ENCODE measurements at regions not wholly inside any gene's neighbourhood (a gene's known extent, or its start where the extent isn't known, plus 50 kb on each side); places are given as distances from the start of the nearest gene placed in this dataset.

DNA sequence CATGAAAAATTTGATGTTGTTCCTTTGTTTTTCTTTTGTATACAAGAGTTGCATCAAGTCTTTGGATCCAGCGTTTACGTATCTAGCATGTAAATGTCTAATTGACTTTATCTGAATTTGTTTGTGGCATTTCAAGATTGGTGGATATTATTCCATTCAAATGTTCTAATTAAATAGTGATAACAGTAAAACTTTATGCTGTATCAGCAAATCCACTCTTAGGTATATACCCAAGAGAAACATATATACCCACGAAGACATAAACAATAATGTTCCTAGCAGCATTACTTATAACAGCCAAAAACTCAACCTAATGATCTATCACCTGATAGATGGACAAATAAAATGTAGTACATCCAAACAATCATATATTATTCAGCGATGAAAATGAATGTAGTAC is 579.4 kb upstream of the LRATD1 start:
- ChIA-PET CTCF (no interaction called here), POLR2A (no interaction called here)
- Histone ChIP-seq H3K4me3 (ENCODE audit: low read depth, low read length) (no peak overlapping the region), H3K4me1 (ENCODE audit: control insufficient read depth, insufficient read depth, low read length) (no peaks in the 10 kb centered on the region), H3K36me3 (ENCODE audit: control insufficient read depth in 2 of 2, insufficient read depth in 1 of 2, low read length in 2 of 2) (no peaks in the 10 kb centered on the region), H3K27ac (ENCODE audit: extremely low read depth, low read depth, low read length) (no peak overlapping the region), H3K9me3 (ENCODE audit: control insufficient read depth, insufficient read depth, low read depth, low read length) (no peaks in the 10 kb centered on the region)
- TF ChIP-seq TCF7L2 (IDR thresholded peaks at IDR 0.05; ENCODE audit: borderline replicate concordance, low read depth, low read length) (no peak), ZNF513 (tag by site-specific recombination; IDR thresholded peaks at IDR 0.05) (no peak), ZNF830 (tag by site-specific recombination; IDR thresholded peaks at IDR 0.05; ENCODE audit: low read depth) (no peak), ZNF121 (tag by site-specific recombination; IDR thresholded peaks at IDR 0.05) (no peak), ZFHX2 (tag by site-specific recombination; conservative IDR thresholded peaks at IDR 0.05) (no peak), SCRT2 (tag by site-specific recombination; IDR thresholded peaks at IDR 0.05) (no peak), ZNF664 (tag by site-specific recombination; IDR thresholded peaks at IDR 0.05) (no peak), ZNF335 (tag by site-specific recombination; conservative IDR thresholded peaks at IDR 0.05) (no peak), ZNF169 (tag by site-specific recombination; IDR thresholded peaks at IDR 0.05) (no peak), TRIM28 (IDR thresholded peaks at IDR 0.05; ENCODE audit: borderline replicate concordance, low read length) (no peak), PRDM1 (tag by site-specific recombination; IDR thresholded peaks at IDR 0.05) (no peak), ZNF510 (tag by site-specific recombination; IDR thresholded peaks at IDR 0.05; ENCODE audit: insufficient replicate concordance) (no peak), ZFP69B (tag by site-specific recombination; IDR thresholded peaks at IDR 0.05) (no peak), GLI2 (tag by site-specific recombination; IDR thresholded peaks at IDR 0.05; ENCODE audit: borderline replicate concordance, low read depth) (no peak), ZNF404 (tag by site-specific recombination; IDR thresholded peaks at IDR 0.05) (no peak)

- Histone ChIP-seq H3K4me3 (ENCODE audit: low read depth, low read length) (no peak overlapping the region), H3K9me3 (ENCODE audit: control insufficient read depth, insufficient read depth, low read depth, low read length) (no peaks in the 10 kb centered on the region), H3K4me1 (ENCODE audit: control insufficient read depth, insufficient read depth, low read length) (no peaks in the 10 kb centered on the region), H3K36me3 (ENCODE audit: control insufficient read depth in 2 of 2, insufficient read depth in 1 of 2, low read length in 2 of 2) (no peaks in the 10 kb centered on the region), H3K27ac (ENCODE audit: extremely low read depth, low read depth, low read length) (no peak overlapping the region)
- POLR2A ChIA-PET = no interaction called here
- CTCF ChIA-PET = no interaction called here
- TF ChIP-seq ZNF394 (tag by site-specific recombination; IDR thresholded peaks at IDR 0.05; ENCODE audit: borderline replicate concordance) (no peak), ZNF354C (tag by site-specific recombination; IDR thresholded peaks at IDR 0.05; ENCODE audit: borderline replicate concordance, low read depth) (no peak), SCRT2 (tag by site-specific recombination; IDR thresholded peaks at IDR 0.05) (no peak), ZBTB21 (tag by site-specific recombination; IDR thresholded peaks at IDR 0.05) (no peak), ZNF433 (tag by site-specific recombination; IDR thresholded peaks at IDR 0.05; ENCODE audit: low read depth) (no peak), ZNF658 (tag by site-specific recombination; IDR thresholded peaks at IDR 0.05) (no peak), ZSCAN23 (tag by site-specific recombination; IDR thresholded peaks at IDR 0.05) (no peak), ZNF138 (tag by site-specific recombination; IDR thresholded peaks at IDR 0.05; ENCODE audit: borderline replicate concordance) (no peak), BCL11B (tag by site-specific recombination; IDR thresholded peaks at IDR 0.05; ENCODE audit: low read depth) (no peak)
Observed at GRCh38 chr2:14064346-14064745, 568.2 kb upstream of the LRATD1 start.

DNA sequence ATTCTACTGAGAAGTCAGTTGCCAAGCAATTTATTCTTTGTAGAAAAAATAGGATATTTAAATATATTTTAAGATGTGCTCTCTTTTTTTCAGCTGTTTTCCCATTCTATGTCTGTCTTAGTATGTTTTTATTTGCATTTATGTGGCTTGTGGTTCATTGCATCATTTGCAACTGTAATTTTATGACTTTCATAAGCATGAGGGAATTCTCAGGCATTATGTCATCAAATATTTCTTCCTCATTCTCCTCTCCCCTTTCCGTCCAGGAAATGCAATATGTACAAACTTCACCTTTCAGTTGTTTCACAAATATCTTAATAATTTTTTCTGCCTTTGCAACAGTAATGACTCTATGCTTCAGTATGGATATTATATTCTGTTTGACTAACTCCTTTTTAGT is 560.2 kb upstream of the LRATD1 start:
- TF ChIP-seq ZNF707 (tag by site-specific recombination; IDR thresholded peaks at IDR 0.05) (no peak), ZSCAN5A (tag by site-specific recombination; IDR thresholded peaks at IDR 0.05) (no peak), ZBTB44 (tag by site-specific recombination; IDR thresholded peaks at IDR 0.05) (no peak), ZNF223 (tag by site-specific recombination; IDR thresholded peaks at IDR 0.05) (no peak), SP2 (tag by site-specific recombination; IDR thresholded peaks at IDR 0.05) (no peak), ZSCAN23 (tag by site-specific recombination; IDR thresholded peaks at IDR 0.05) (no peak), ZXDB (tag by site-specific recombination; IDR thresholded peaks at IDR 0.05) (no peak)
- TF ChIP-seq, protein P1, sequence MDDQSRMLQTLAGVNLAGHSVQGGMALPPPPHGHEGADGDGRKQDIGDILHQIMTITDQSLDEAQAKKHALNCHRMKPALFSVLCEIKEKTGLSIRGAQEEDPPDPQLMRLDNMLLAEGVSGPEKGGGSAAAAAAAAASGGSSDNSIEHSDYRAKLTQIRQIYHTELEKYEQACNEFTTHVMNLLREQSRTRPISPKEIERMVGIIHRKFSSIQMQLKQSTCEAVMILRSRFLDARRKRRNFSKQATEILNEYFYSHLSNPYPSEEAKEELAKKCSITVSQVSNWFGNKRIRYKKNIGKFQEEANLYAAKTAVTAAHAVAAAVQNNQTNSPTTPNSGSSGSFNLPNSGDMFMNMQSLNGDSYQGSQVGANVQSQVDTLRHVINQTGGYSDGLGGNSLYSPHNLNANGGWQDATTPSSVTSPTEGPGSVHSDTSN (CRISPR knock-in tag; IDR thresholded peaks at IDR 0.05) = no peak
- CTCF ChIA-PET = no interaction called here
- no peaks in the 10 kb centered on the region for H3K36me3 ChIP-seq (ENCODE audit: control insufficient read depth in 2 of 2, insufficient read depth in 1 of 2, low read length in 2 of 2)
- no peak overlapping the region for H3K27ac ChIP-seq (ENCODE audit: extremely low read depth, low read depth, low read length)
- POLR2A ChIA-PET = no interaction called here
- H3K4me3 ChIP-seq (ENCODE audit: low read depth, low read length) = no peak overlapping the region
- no peaks in the 10 kb centered on the region for H3K4me1 ChIP-seq (ENCODE audit: control insufficient read depth, insufficient read depth, low read length)
- no peaks in the 10 kb centered on the region for H3K9me3 ChIP-seq (ENCODE audit: control insufficient read depth, insufficient read depth, low read depth, low read length)
